GM19035 (cell line): ENCODE measurements at regions not wholly inside any gene's neighbourhood (a gene's known extent, or its start where the extent isn't known, plus 50 kb on each side); places are given as distances from the start of the nearest gene placed in this dataset.
A peak's percentile ranks its signal among the peaks of the same experiment; 100 is the strongest.
"Not testable (repeated sequence)": the region's sequence is repeated elsewhere in the genome, so short reads cannot be mapped to it uniquely, and the experiment has no call there.

Source experiments
- ATAC-seq: cut with Tn5 transposase; IDR thresholded peaks from one replicate; pipeline ENCODE4 v1.9.1; 2021; ENCODE audit not compliant: unreplicated experiment

GRCh38 chr3:59237121-59237520 is 187.3 kb upstream of the CFAP20DC start:
- ATAC-seq: no peak

GRCh38 chr3:59235634-59236012 is 185.8 kb upstream of the CFAP20DC start:
- ATAC-seq: peak; percentile 81

- ATAC-seq: no peak
Observed at GRCh38 chr3:59234884-59235633, 185.2 kb upstream of the CFAP20DC start.

- ATAC-seq: not testable (repeated sequence)
Observed at GRCh38 chr3:59230379-59230778, 180.6 kb upstream of the CFAP20DC start.

GRCh38 chr3:59213860-59214259 is 164.0 kb upstream of the CFAP20DC start:
- no peak for ATAC-seq

GRCh38 chr3:59212128-59212779 is 162.4 kb upstream of the CFAP20DC start:
- peak; percentile 81 for ATAC-seq

- no peak for ATAC-seq
Observed at GRCh38 chr3:59210260-59210659, 160.4 kb upstream of the CFAP20DC start.

GRCh38 chr3:59192473-59192872 is 142.6 kb upstream of the CFAP20DC start:
- no peak for ATAC-seq

- ATAC-seq: no peak
Observed at GRCh38 chr3:59191651-59192050, 141.8 kb upstream of the CFAP20DC start.

GRCh38 chr3:59189939-59190338 is 140.1 kb upstream of the CFAP20DC start:
- no peak for ATAC-seq

- ATAC-seq: no peak
Observed at GRCh38 chr3:59189526-59189925, 139.7 kb upstream of the CFAP20DC start.

- no peak for ATAC-seq
Observed at GRCh38 chr3:59186725-59187124, 136.9 kb upstream of the CFAP20DC start.

GRCh38 chr3:59185591-59186369 is 136.0 kb upstream of the CFAP20DC start:
- no peak for ATAC-seq

- no peak for ATAC-seq
Observed at GRCh38 chr3:59180006-59180405, 130.2 kb upstream of the CFAP20DC start.

GRCh38 chr3:59178698-59179097 is 128.9 kb upstream of the CFAP20DC start:
- no peak for ATAC-seq

- no peak for ATAC-seq
Observed at GRCh38 chr3:59171491-59171890, 121.7 kb upstream of the CFAP20DC start.

GRCh38 chr3:59170166-59170565 is 120.3 kb upstream of the CFAP20DC start:
- ATAC-seq: not testable (repeated sequence)

- no peak for ATAC-seq
Observed at GRCh38 chr3:59167756-59168155, 117.9 kb upstream of the CFAP20DC start.

- no peak for ATAC-seq
Observed at GRCh38 chr3:59163953-59164352, 114.1 kb upstream of the CFAP20DC start.

- no peak for ATAC-seq
Observed at GRCh38 chr3:59161048-59161447, 111.2 kb upstream of the CFAP20DC start.

- no peak for ATAC-seq
Observed at GRCh38 chr3:59160133-59160746, 110.4 kb upstream of the CFAP20DC start.
